IMR-90 (cell line): ENCODE measurements at regions not wholly inside any gene's neighbourhood (a gene's known extent, or its start where the extent isn't known, plus 50 kb on each side); places are given as distances from the start of the nearest gene placed in this dataset.

Experiments
- CEBPB ChIP-seq: IDR thresholded peaks from 2 replicates; pipeline ENCODE4 v1.6.1; 2012; ENCODE audit warnings: low read depth, low read length, improper control_type of control experiment
- CHD1 ChIP-seq: IDR thresholded peaks from 2 replicates; pipeline ENCODE4 v1.6.1; 2012; ENCODE audit warnings: low read depth, low read length, improper control_type of control experiment
- CTCF ChIP-seq: conservative IDR thresholded peaks from 2 replicates; pipeline ENCODE4 v1.5.1; 2012; ENCODE audit warnings: mild to moderate bottlenecking, low read depth, low read length, improper control_type of control experiment
- FOS ChIP-seq: fragments of 150-350 bp; IDR thresholded peaks from 2 replicates; pipeline ENCODE4 v1.6.1; 2016; ENCODE audit warnings: low read depth, low read length
- POLR2A ChIP-seq: IDR thresholded peaks from 2 replicates; pipeline ENCODE4 v1.6.1; 2012; ENCODE audit warnings: mild to moderate bottlenecking, low read depth, low read length
- RAD21 ChIP-seq: IDR thresholded peaks from 2 replicates; pipeline ENCODE4 v1.6.1; 2012; ENCODE audit warnings: low read length, improper control_type of control experiment
- RCOR1 ChIP-seq: IDR thresholded peaks from 2 replicates; pipeline ENCODE4 v1.6.1; 2012; ENCODE audit warnings: mild to moderate bottlenecking, low read length, improper control_type of control experiment; ENCODE audit not compliant: insufficient replicate concordance
- RFX5 ChIP-seq: IDR thresholded peaks from 2 replicates; pipeline ENCODE4 v1.8.0; 2012; ENCODE audit warnings: low read depth, mild to moderate bottlenecking, low read length, moderate library complexity
- USF2 ChIP-seq: fragments of 150-350 bp; IDR thresholded peaks from 2 replicates; pipeline ENCODE4 v1.6.1; 2017; ENCODE audit warnings: mild to moderate bottlenecking, antibody characterized with exemption, low read length, low read depth

- TF ChIP-seq RFX5 (no peak), FOS (no peak), POLR2A (no peak), CTCF (no peak), RAD21 (no peak), CEBPB (no peak), USF2 (no peak), RCOR1 (no peak), CHD1 (no peak)
Observed at GRCh38 chr10:56715262-56715661, 354.2 kb upstream of the ZWINT start.
